Panc1 (cell line): ENCODE measurements at regions not wholly inside any gene's neighbourhood (a gene's known extent, or its start where the extent isn't known, plus 50 kb on each side); places are given as distances from the start of the nearest gene placed in this dataset.

Experiments
- TCF7L2 ChIP-seq: IDR thresholded peaks from 2 replicates; pipeline ENCODE4 v1.6.1; 2011; ENCODE audit warnings: mild to moderate bottlenecking, low read depth, low read length, inconsistent platforms
- TF ChIP-seq, protein P1 (sequence below): fragments of 450-650 bp; IDR thresholded peaks from 2 replicates; pipeline ENCODE4 v1.5.1; 2017; ENCODE audit warnings: mild to moderate bottlenecking

DNA sequence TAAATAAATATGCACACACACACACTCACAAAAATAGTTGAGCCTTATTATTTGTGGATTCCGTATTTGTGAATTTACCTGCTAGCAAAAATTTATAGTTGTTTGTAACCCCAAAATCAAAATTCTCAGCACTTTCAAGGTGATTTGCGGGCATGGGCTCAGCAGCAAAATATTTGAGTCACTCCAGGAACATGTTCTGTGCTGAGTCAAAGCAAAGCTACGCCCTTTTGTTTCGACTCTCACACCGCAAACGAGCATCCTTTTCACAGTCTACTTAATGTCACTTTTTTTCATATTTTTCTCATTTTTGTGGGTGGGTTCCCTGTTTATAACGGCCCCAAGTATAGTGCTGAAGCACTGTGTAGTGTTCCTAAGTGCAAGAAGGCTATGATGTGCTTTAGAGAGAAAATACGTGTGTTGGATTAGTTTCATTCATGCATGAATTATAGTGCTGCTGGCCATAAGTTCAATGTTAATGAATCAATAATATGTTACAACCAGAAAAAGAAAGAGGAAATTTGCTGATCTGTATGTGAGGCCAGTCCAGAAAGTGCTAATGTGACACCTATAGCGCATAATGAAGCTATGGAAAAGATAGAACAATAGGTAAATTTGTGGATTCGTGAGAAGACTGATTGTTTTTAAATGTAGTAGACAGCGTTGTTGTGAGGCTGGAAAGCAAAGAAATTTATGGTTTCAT is 723.2 kb upstream of the AGA start:
- no peak for TF ChIP-seq TCF7L2
- TF ChIP-seq, protein P1, sequence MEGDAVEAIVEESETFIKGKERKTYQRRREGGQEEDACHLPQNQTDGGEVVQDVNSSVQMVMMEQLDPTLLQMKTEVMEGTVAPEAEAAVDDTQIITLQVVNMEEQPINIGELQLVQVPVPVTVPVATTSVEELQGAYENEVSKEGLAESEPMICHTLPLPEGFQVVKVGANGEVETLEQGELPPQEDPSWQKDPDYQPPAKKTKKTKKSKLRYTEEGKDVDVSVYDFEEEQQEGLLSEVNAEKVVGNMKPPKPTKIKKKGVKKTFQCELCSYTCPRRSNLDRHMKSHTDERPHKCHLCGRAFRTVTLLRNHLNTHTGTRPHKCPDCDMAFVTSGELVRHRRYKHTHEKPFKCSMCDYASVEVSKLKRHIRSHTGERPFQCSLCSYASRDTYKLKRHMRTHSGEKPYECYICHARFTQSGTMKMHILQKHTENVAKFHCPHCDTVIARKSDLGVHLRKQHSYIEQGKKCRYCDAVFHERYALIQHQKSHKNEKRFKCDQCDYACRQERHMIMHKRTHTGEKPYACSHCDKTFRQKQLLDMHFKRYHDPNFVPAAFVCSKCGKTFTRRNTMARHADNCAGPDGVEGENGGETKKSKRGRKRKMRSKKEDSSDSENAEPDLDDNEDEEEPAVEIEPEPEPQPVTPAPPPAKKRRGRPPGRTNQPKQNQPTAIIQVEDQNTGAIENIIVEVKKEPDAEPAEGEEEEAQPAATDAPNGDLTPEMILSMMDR: no peak
